Calu3 (cell line): ENCODE measurements at regions not wholly inside any gene's neighbourhood (a gene's known extent, or its start where the extent isn't known, plus 50 kb on each side); places are given as distances from the start of the nearest gene placed in this dataset.

Source experiments
- BruUV-seq: library from RNA; stranded (reverse); fragments of 400-500 nt; replicated peaks from 2 replicates; lab custom pipeline; 2021; lab: Mats Ljungman, UMichigan
- CTCF ChIA-PET: fragments of 300-600 bp; sonication (Branson Sonifier 250); formaldehyde crosslinking; loops from one replicate; lab custom pipeline; 2022; ENCODE audit warnings: antibody characterized with exemption; lab: Charles Lee
- DNase-seq: peaks from one replicate; pipeline ENCODE4 v3.0.0; 2022
- H3K27ac Mint-ChIP-seq: one replicate; pipeline ENCODE4 v1.8.0; 2022; ENCODE audit warnings: mixed read lengths; ENCODE audit not compliant: unreplicated experiment
- H3K27me3 Mint-ChIP-seq: one replicate; pipeline ENCODE4 v1.8.0; 2022; ENCODE audit warnings: mixed read lengths; ENCODE audit not compliant: unreplicated experiment
- H3K36me3 Mint-ChIP-seq: one replicate; pipeline ENCODE4 v1.8.0; 2022; ENCODE audit warnings: mild to moderate bottlenecking, moderate library complexity, mixed read lengths; ENCODE audit not compliant: insufficient read depth, unreplicated experiment
- H3K4me1 Mint-ChIP-seq: one replicate; pipeline ENCODE4 v1.8.0; 2022; ENCODE audit warnings: mild to moderate bottlenecking, low read depth, mixed read lengths; ENCODE audit not compliant: unreplicated experiment
- H3K4me3 Mint-ChIP-seq: one replicate; pipeline ENCODE4 v1.8.0; 2022; ENCODE audit warnings: mild to moderate bottlenecking, low read depth, moderate library complexity, mixed read lengths; ENCODE audit not compliant: unreplicated experiment
- H3K9me3 Mint-ChIP-seq: one replicate; pipeline ENCODE4 v1.8.0; 2022; ENCODE audit warnings: low read depth, mixed read lengths; ENCODE audit not compliant: unreplicated experiment
- intact Hi-C: fragments of 100-400 bp; cut with micrococcal nuclease; formaldehyde crosslinking; loops from one replicate; pipeline ENCODE4 v1.10.0; 2022; ENCODE audit not compliant: unreplicated experiment
- TF ChIP-seq, protein P1 (sequence below): fragments of 200-600 bp; IDR thresholded peaks from one replicate; pipeline ENCODE4 v1.8.0; 2022; ENCODE audit warnings: antibody characterized with exemption; ENCODE audit not compliant: unreplicated experiment

DNA sequence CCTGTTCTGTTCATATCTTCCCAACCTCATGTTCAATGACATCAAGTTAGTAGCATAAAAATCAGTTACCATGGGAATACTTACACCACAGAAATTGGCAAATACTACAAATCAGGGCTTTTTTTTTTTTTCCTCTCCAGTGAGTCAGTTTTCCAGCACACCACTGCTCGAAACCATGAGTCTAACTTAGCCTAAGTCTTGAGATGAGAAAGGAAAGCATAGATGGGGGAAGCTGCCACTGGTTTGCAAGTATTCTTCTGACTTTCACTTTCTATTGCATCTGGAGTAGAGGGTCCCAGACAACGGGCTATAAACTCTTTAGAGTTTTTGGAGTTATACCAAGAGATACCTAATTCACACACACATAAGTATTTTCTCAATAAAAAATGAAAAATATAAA, 416.1 kb upstream of the LMCD1 start:
- no peak for DNase-seq
- Mint-ChIP-seq H3K4me3 (no peak overlapping the region), H3K36me3 (no peaks in the 10 kb centered on the region), H3K4me1 (no peaks in the 10 kb centered on the region), H3K9me3 (no peaks in the 10 kb centered on the region), H3K27me3 (no peaks in the 10 kb centered on the region), H3K27ac (no peak overlapping the region)
- intact Hi-C loops: no loop called here
- CTCF ChIA-PET: interaction anchor here (0.6 kb wide), 1 partner anchor 392 kb away, joined by 4 read pairs; no protein-coding TSS in a partner anchor
- BruUV-seq: no TSS peak
- TF ChIP-seq, protein P1, sequence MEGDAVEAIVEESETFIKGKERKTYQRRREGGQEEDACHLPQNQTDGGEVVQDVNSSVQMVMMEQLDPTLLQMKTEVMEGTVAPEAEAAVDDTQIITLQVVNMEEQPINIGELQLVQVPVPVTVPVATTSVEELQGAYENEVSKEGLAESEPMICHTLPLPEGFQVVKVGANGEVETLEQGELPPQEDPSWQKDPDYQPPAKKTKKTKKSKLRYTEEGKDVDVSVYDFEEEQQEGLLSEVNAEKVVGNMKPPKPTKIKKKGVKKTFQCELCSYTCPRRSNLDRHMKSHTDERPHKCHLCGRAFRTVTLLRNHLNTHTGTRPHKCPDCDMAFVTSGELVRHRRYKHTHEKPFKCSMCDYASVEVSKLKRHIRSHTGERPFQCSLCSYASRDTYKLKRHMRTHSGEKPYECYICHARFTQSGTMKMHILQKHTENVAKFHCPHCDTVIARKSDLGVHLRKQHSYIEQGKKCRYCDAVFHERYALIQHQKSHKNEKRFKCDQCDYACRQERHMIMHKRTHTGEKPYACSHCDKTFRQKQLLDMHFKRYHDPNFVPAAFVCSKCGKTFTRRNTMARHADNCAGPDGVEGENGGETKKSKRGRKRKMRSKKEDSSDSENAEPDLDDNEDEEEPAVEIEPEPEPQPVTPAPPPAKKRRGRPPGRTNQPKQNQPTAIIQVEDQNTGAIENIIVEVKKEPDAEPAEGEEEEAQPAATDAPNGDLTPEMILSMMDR: no peak

DNA sequence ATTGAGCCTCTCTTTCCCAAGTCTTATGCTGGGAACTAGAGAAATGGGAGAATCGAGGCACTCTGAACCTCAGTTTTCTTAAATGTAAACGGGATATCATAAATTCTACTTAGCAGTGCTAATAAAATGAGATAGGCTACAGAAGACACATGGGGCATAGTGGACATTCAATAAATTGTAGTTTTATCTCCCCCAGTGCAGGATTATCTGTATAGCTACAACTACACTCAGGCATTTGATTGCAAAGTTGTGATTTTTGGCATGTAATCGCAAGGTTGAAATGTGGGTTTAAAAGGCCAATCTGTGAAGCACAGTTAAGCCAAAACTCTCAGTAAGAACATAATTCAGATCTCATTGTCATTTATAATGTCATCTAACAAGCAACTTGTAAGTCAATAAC, 413.7 kb upstream of the LMCD1 start:
- no TSS peak for BruUV-seq
- no peak overlapping the region for H3K4me3 Mint-ChIP-seq
- DNase-seq: no peak
- no peaks in the 10 kb centered on the region for H3K9me3 Mint-ChIP-seq
- CTCF ChIA-PET: no interaction called here
- no peak overlapping the region for H3K27ac Mint-ChIP-seq
- no peaks in the 10 kb centered on the region for H3K27me3 Mint-ChIP-seq
- intact Hi-C loops: no loop called here
- no peaks in the 10 kb centered on the region for H3K4me1 Mint-ChIP-seq
- no peaks in the 10 kb centered on the region for H3K36me3 Mint-ChIP-seq
- TF ChIP-seq, protein P1: no peak

DNA sequence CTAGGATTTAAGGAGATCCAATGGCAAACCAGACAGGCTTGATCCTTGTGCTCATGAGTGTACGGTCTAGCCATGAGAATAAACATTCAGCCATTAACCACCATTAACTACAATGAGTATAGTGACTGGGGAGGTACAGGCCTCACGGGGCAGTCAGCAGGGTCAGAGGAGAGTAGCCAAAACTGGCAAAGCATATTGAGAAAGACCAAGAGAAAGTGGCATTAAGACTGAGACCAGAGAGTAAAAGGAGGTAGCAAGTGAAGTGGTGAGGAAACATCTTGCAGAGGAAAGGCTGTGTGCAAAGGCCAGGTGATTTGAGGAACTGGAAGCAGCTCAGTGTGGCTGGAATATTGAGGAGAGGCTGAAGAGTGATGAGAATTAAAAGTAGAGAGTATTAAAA, 407.2 kb upstream of the LMCD1 start:
- intact Hi-C loops: no loop called here
- Mint-ChIP-seq H3K27me3 (no peaks in the 10 kb centered on the region), H3K27ac (no peak overlapping the region), H3K4me3 (no peak overlapping the region), H3K4me1 (no peaks in the 10 kb centered on the region), H3K36me3 (no peaks in the 10 kb centered on the region), H3K9me3 (no peaks in the 10 kb centered on the region)
- CTCF ChIA-PET: no interaction called here
- no TSS peak for BruUV-seq
- TF ChIP-seq, protein P1: no peak
- DNase-seq: no peak

DNA sequence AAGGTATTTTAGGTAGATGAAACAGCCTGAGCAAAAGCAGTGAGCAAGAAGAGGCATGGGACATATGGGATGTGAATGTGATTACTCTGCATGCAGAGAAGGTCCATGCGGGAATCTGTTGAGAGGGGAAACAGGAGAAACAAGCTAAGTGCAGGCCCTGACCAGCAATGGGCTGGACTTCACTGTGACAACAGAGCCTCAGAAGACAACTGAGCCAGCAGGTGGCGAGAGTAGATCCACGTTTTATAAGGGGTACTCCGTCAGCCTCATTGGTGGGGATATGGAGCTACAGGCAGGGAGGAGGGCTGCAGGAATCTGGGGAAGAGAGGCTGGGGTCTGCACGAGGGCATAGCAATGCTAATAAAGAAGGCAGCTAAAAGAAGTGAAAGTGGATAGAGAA, 405.9 kb upstream of the LMCD1 start:
- H3K9me3 Mint-ChIP-seq: no peaks in the 10 kb centered on the region
- H3K27ac Mint-ChIP-seq: no peak overlapping the region
- H3K4me3 Mint-ChIP-seq: no peak overlapping the region
- H3K27me3 Mint-ChIP-seq: no peaks in the 10 kb centered on the region
- BruUV-seq: no TSS peak
- CTCF ChIA-PET: interaction anchor here (1.3 to 1.5 kb wide), 2 partner anchors 10 to 15 kb away, joined by 5 to 6 read pairs; no protein-coding TSS in a partner anchor
- H3K4me1 Mint-ChIP-seq: no peaks in the 10 kb centered on the region
- TF ChIP-seq, protein P1: no peak
- intact Hi-C loops: loop anchor here (5.0 kb wide), 1 partner anchor 322 kb away; no protein-coding TSS in a partner anchor
- H3K36me3 Mint-ChIP-seq: no peaks in the 10 kb centered on the region
- DNase-seq: no peak
